WTC11 (cell line): ENCODE measurements at regions not wholly inside any gene's neighbourhood (a gene's known extent, or its start where the extent isn't known, plus 50 kb on each side); places are given as distances from the start of the nearest gene placed in this dataset.

Experiments
- ATAC-seq: fragments of 200-7000 bp; cut with Tn5 transposase; 2 replicates; pipeline ENCODE4 v1.10.0; 2021; ENCODE audit warnings: mild to moderate bottlenecking, moderate library complexity
- CTCF ChIA-PET: fragments of 300-600 bp; sonication (Branson Sonifier 250); formaldehyde crosslinking; loops from one replicate; lab custom pipeline; 2021; ENCODE audit warnings: antibody characterized with exemption; lab: Charles Lee
- POLR2A ChIA-PET: fragments of 350-600 bp; sonication (Branson Sonifier 250); formaldehyde crosslinking; loops from one replicate; lab custom pipeline; 2021; ENCODE audit warnings: antibody characterized with exemption; lab: Charles Lee
- DNase-seq: peaks from one replicate; pipeline ENCODE4 v3.0.0; 2021; ENCODE audit warnings: low spot score
- H3K27ac Mint-ChIP-seq: 2 replicates; pipeline ENCODE4 v1.8.0; 2021; ENCODE audit warnings: mixed read lengths
- H3K27me3 Mint-ChIP-seq: 2 replicates; pipeline ENCODE4 v1.8.0; 2021; ENCODE audit warnings: low read depth, mild to moderate bottlenecking, moderate library complexity, mixed read lengths
- H3K36me3 Mint-ChIP-seq: 2 replicates; pipeline ENCODE4 v1.8.0; 2021; ENCODE audit warnings: mixed read lengths
- H3K4me1 Mint-ChIP-seq: 2 replicates; pipeline ENCODE4 v1.8.0; 2022; ENCODE audit warnings: mixed read lengths
- H3K4me3 Mint-ChIP-seq: 2 replicates; pipeline ENCODE4 v1.8.0; 2021; ENCODE audit warnings: mild to moderate bottlenecking, moderate library complexity, mixed read lengths
- H3K9me3 Mint-ChIP-seq: 2 replicates; pipeline ENCODE4 v1.8.0; 2021; ENCODE audit warnings: mixed read lengths
- CREB1 ChIP-seq: sonication (generic); formaldehyde crosslinking; IDR thresholded peaks from 2 replicates; pipeline ENCODE4 v1.8.0; 2023; ENCODE audit warnings: mild to moderate bottlenecking, missing genetic modification reagents
- CREM ChIP-seq: sonication (generic); formaldehyde crosslinking; IDR thresholded peaks from 2 replicates; pipeline ENCODE4 v1.8.1; 2022; ENCODE audit warnings: mild to moderate bottlenecking, missing genetic modification reagents, moderate library complexity
- E2F4 ChIP-seq: sonication (generic); formaldehyde crosslinking; IDR thresholded peaks from 2 replicates; pipeline ENCODE4 v1.8.1; 2022; ENCODE audit warnings: low read depth, mild to moderate bottlenecking, moderate library complexity, missing genetic modification reagents, borderline replicate concordance
- E2F5 ChIP-seq: sonication (generic); formaldehyde crosslinking; IDR thresholded peaks from 2 replicates; pipeline ENCODE4 v1.8.1; 2022; ENCODE audit warnings: mild to moderate bottlenecking, moderate library complexity, missing genetic modification reagents
- ELF4 ChIP-seq: sonication (generic); formaldehyde crosslinking; IDR thresholded peaks from 2 replicates; pipeline ENCODE4 v1.8.1; 2022; ENCODE audit warnings: low read depth, mild to moderate bottlenecking, moderate library complexity, missing genetic modification reagents
- IRF1 ChIP-seq: sonication (generic); formaldehyde crosslinking; IDR thresholded peaks from 2 replicates; pipeline ENCODE4 v1.8.0; 2023; ENCODE audit warnings: missing genetic modification reagents
- MXD4 ChIP-seq: fragments of 250-450 bp; sonication (Bioruptor Pico); IDR thresholded peaks from 2 replicates; pipeline ENCODE4 v1.8.0; 2021; ENCODE audit warnings: mild to moderate bottlenecking, moderate library complexity, borderline replicate concordance
- OVOL2 ChIP-seq: fragments of 250-450 bp; sonication (Bioruptor Pico); IDR thresholded peaks from 2 replicates; pipeline ENCODE4 v1.9.0; 2021; ENCODE audit warnings: mild to moderate bottlenecking, borderline replicate concordance
- PREB ChIP-seq: sonication (generic); formaldehyde crosslinking; IDR thresholded peaks from 2 replicates; pipeline ENCODE4 v1.8.1; 2022; ENCODE audit warnings: mild to moderate bottlenecking, missing genetic modification reagents, moderate library complexity, borderline replicate concordance
- RELA ChIP-seq: sonication (generic); formaldehyde crosslinking; IDR thresholded peaks from 2 replicates; pipeline ENCODE4 v1.8.1; 2022; ENCODE audit warnings: missing genetic modification reagents, mild to moderate bottlenecking, borderline replicate concordance
- SOX15 ChIP-seq: fragments of 250-450 bp; sonication (Bioruptor Pico); IDR thresholded peaks from 2 replicates; pipeline ENCODE4 v1.9.0; 2021; ENCODE audit warnings: mild to moderate bottlenecking
- TEAD4 ChIP-seq: sonication (generic); formaldehyde crosslinking; IDR thresholded peaks from 2 replicates; pipeline ENCODE4 v1.8.0; 2022; ENCODE audit warnings: mild to moderate bottlenecking, missing genetic modification reagents
- ZNF121 ChIP-seq: sonication (generic); formaldehyde crosslinking; IDR thresholded peaks from 2 replicates; pipeline ENCODE4 v1.8.0; 2023; ENCODE audit warnings: missing genetic modification reagents
- TF ChIP-seq, protein P1 (sequence below): fragments of 250-450 bp; sonication (Bioruptor Pico); IDR thresholded peaks from 2 replicates; pipeline ENCODE4 v1.9.0; 2021; ENCODE audit warnings: mild to moderate bottlenecking
- TF ChIP-seq, protein P2 (sequence below): sonication (generic); formaldehyde crosslinking; IDR thresholded peaks from 2 replicates; pipeline ENCODE4 v1.8.0; 2023; ENCODE audit warnings: mild to moderate bottlenecking, missing genetic modification reagents
- TF ChIP-seq, protein P3 (sequence below): sonication (generic); formaldehyde crosslinking; IDR thresholded peaks from 2 replicates; pipeline ENCODE4 v1.8.0; 2022; ENCODE audit warnings: mild to moderate bottlenecking, missing genetic modification reagents
- TF ChIP-seq, protein P4 (sequence below): fragments of 250-450 bp; sonication (Bioruptor Pico); IDR thresholded peaks from 2 replicates; pipeline ENCODE4 v1.9.0; 2021; ENCODE audit warnings: mild to moderate bottlenecking, borderline replicate concordance

DNA sequence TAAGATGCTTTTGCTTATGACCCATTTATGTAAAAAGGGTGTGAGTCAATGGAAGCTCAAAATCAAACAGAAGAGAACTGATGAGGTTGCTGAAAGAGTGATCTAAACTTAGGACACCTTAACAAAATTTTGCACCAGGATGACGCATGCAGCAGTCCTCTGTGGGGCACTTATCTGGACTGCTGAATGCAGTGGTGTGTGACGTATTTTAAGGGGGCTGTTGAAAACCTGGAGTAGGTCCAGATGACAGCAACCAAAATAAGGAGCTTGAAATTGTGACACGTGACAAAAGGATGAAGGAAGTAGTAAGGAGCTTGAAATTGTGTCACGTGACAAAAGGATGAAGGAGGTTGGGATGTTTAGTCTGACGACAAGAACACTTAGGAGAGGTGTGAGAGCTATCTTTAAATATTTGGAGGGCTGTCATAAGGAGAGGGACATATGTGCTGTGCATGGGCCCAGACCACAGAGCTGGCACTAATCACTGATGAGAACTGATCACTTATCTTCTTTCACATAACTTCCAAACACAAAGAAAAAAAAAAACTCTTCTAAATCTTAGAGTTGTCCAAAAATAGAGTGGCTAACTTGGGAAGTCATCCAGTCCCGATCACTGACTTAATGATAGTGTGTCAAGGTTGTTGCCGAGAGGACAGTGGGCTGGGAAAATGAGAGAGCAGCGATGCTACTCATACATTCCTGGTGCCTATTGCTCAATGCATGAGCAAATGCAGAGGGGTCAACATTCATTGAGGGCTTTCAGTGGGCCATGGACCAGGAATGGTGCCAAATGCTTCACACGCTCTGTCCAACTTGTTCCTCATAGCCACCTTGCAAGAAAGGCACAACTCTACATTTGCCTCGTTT is 264.2 kb upstream of the ZFHX3 start (continued):
- TF ChIP-seq, protein P1, sequence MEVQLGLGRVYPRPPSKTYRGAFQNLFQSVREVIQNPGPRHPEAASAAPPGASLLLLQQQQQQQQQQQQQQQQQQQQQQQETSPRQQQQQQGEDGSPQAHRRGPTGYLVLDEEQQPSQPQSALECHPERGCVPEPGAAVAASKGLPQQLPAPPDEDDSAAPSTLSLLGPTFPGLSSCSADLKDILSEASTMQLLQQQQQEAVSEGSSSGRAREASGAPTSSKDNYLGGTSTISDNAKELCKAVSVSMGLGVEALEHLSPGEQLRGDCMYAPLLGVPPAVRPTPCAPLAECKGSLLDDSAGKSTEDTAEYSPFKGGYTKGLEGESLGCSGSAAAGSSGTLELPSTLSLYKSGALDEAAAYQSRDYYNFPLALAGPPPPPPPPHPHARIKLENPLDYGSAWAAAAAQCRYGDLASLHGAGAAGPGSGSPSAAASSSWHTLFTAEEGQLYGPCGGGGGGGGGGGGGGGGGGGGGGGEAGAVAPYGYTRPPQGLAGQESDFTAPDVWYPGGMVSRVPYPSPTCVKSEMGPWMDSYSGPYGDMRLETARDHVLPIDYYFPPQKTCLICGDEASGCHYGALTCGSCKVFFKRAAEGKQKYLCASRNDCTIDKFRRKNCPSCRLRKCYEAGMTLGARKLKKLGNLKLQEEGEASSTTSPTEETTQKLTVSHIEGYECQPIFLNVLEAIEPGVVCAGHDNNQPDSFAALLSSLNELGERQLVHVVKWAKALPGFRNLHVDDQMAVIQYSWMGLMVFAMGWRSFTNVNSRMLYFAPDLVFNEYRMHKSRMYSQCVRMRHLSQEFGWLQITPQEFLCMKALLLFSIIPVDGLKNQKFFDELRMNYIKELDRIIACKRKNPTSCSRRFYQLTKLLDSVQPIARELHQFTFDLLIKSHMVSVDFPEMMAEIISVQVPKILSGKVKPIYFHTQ (CRISPR knock-in tag), result no peak
- TF ChIP-seq SOX15, result no peak
- no peak for TF ChIP-seq ELF4
- no peak for TF ChIP-seq ZNF121 (CRISPR knock-in tag)
- no peak for TF ChIP-seq E2F4 (CRISPR knock-in tag)

GRCh38 chr16:73308771-73309170 is 260.8 kb upstream of the ZFHX3 start:
- DNase-seq (no peak), ATAC-seq (no peak)
- peaks cover 8% of the 10 kb centered on the region for H3K9me3 Mint-ChIP-seq
- H3K36me3 Mint-ChIP-seq, result no peaks in the 10 kb centered on the region
- no peaks in the 10 kb centered on the region; the same call in 1 of the 2 replicates for H3K27me3 Mint-ChIP-seq
- no peak overlapping the region for H3K27ac Mint-ChIP-seq
- ChIA-PET POLR2A (no interaction called here), CTCF (no interaction called here)
- TF ChIP-seq MXD4 (CRISPR knock-in tag), result no peak
- no peak for TF ChIP-seq CREM (CRISPR knock-in tag)
- no peak for TF ChIP-seq IRF1
- no peak for TF ChIP-seq TEAD4 (CRISPR knock-in tag)
- TF ChIP-seq OVOL2 (CRISPR knock-in tag), result no peak
- TF ChIP-seq RELA (CRISPR knock-in tag), result no peak
- TF ChIP-seq CREB1, result no peak
- TF ChIP-seq, protein P2, sequence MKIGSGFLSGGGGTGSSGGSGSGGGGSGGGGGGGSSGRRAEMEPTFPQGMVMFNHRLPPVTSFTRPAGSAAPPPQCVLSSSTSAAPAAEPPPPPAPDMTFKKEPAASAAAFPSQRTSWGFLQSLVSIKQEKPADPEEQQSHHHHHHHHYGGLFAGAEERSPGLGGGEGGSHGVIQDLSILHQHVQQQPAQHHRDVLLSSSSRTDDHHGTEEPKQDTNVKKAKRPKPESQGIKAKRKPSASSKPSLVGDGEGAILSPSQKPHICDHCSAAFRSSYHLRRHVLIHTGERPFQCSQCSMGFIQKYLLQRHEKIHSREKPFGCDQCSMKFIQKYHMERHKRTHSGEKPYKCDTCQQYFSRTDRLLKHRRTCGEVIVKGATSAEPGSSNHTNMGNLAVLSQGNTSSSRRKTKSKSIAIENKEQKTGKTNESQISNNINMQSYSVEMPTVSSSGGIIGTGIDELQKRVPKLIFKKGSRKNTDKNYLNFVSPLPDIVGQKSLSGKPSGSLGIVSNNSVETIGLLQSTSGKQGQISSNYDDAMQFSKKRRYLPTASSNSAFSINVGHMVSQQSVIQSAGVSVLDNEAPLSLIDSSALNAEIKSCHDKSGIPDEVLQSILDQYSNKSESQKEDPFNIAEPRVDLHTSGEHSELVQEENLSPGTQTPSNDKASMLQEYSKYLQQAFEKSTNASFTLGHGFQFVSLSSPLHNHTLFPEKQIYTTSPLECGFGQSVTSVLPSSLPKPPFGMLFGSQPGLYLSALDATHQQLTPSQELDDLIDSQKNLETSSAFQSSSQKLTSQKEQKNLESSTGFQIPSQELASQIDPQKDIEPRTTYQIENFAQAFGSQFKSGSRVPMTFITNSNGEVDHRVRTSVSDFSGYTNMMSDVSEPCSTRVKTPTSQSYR, result no peak
- TF ChIP-seq E2F5 (CRISPR knock-in tag), result no peak
- TF ChIP-seq PREB (CRISPR knock-in tag), result no peak
- TF ChIP-seq, protein P3, sequence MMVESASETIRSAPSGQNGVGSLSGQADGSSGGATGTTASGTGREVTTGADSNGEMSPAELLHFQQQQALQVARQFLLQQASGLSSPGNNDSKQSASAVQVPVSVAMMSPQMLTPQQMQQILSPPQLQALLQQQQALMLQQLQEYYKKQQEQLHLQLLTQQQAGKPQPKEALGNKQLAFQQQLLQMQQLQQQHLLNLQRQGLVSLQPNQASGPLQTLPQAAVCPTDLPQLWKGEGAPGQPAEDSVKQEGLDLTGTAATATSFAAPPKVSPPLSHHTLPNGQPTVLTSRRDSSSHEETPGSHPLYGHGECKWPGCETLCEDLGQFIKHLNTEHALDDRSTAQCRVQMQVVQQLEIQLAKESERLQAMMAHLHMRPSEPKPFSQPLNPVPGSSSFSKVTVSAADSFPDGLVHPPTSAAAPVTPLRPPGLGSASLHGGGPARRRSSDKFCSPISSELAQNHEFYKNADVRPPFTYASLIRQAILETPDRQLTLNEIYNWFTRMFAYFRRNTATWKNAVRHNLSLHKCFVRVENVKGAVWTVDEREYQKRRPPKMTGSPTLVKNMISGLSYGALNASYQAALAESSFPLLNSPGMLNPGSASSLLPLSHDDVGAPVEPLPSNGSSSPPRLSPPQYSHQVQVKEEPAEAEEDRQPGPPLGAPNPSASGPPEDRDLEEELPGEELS, result no peak
- TF ChIP-seq, protein P4, sequence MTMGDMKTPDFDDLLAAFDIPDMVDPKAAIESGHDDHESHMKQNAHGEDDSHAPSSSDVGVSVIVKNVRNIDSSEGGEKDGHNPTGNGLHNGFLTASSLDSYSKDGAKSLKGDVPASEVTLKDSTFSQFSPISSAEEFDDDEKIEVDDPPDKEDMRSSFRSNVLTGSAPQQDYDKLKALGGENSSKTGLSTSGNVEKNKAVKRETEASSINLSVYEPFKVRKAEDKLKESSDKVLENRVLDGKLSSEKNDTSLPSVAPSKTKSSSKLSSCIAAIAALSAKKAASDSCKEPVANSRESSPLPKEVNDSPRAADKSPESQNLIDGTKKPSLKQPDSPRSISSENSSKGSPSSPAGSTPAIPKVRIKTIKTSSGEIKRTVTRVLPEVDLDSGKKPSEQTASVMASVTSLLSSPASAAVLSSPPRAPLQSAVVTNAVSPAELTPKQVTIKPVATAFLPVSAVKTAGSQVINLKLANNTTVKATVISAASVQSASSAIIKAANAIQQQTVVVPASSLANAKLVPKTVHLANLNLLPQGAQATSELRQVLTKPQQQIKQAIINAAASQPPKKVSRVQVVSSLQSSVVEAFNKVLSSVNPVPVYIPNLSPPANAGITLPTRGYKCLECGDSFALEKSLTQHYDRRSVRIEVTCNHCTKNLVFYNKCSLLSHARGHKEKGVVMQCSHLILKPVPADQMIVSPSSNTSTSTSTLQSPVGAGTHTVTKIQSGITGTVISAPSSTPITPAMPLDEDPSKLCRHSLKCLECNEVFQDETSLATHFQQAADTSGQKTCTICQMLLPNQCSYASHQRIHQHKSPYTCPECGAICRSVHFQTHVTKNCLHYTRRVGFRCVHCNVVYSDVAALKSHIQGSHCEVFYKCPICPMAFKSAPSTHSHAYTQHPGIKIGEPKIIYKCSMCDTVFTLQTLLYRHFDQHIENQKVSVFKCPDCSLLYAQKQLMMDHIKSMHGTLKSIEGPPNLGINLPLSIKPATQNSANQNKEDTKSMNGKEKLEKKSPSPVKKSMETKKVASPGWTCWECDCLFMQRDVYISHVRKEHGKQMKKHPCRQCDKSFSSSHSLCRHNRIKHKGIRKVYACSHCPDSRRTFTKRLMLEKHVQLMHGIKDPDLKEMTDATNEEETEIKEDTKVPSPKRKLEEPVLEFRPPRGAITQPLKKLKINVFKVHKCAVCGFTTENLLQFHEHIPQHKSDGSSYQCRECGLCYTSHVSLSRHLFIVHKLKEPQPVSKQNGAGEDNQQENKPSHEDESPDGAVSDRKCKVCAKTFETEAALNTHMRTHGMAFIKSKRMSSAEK (CRISPR knock-in tag), result no peak
- peaks cover 18% of the 10 kb centered on the region for H3K4me1 Mint-ChIP-seq
- no peak overlapping the region for H3K4me3 Mint-ChIP-seq
